ENCODE measurements at regions not wholly inside any gene's neighbourhood (a gene's known extent, or its start where the extent isn't known, plus 50 kb on each side); places are given as distances from the start of the nearest gene placed in this dataset.
"Not testable (repeated sequence)": the region's sequence is repeated elsewhere in the genome, so short reads cannot be mapped to it uniquely, and the experiment has no call there.

GRCh38 chr12:24664161-24664880, 284.6 kb downstream of the BCAT1 start:
- no peak for DNase-seq

GRCh38 chr12:24661657-24662096, 287.2 kb downstream of the BCAT1 start:
- no peak for DNase-seq

GRCh38 chr12:24659016-24659415, 289.9 kb downstream of the BCAT1 start:
- DNase-seq, result no peak

GRCh38 chr12:24654344-24654743, 294.6 kb downstream of the BCAT1 start:
- DNase-seq, result not testable (repeated sequence)

- no peak for DNase-seq
Observed at GRCh38 chr12:24649634-24650033, 299.3 kb downstream of the BCAT1 start.

GRCh38 chr12:24649209-24649608, 299.7 kb downstream of the BCAT1 start:
- DNase-seq, result no peak

GRCh38 chr12:24645254-24645653, 303.6 kb downstream of the BCAT1 start:
- no peak for DNase-seq

- DNase-seq, result no peak
Observed at GRCh38 chr12:24643120-24644119, 305.5 kb downstream of the BCAT1 start.

- DNase-seq, result no peak
Observed at GRCh38 chr12:24639641-24640040, 309.3 kb downstream of the BCAT1 start.

GRCh38 chr12:24632466-24632865, 316.4 kb downstream of the BCAT1 start:
- no peak for DNase-seq

- no peak for DNase-seq
Observed at GRCh38 chr12:24631676-24632426, 317.1 kb downstream of the BCAT1 start.

GRCh38 chr12:24630856-24631255, 318.0 kb downstream of the BCAT1 start:
- DNase-seq, result no peak

- no peak for DNase-seq
Observed at GRCh38 chr12:24630446-24630845, 318.5 kb downstream of the BCAT1 start.

GRCh38 chr12:24625103-24625502, 323.8 kb downstream of the BCAT1 start:
- DNase-seq, result no peak

GRCh38 chr12:24619954-24620353, 328.9 kb downstream of the BCAT1 start:
- not testable (repeated sequence) for DNase-seq

GRCh38 chr12:24617471-24617870, 331.4 kb downstream of the BCAT1 start:
- no peak for DNase-seq

GRCh38 chr12:24615967-24616411, 332.9 kb downstream of the BCAT1 start:
- no peak for DNase-seq

- DNase-seq, result no peak
Observed at GRCh38 chr12:24608637-24609285, 340.1 kb downstream of the BCAT1 start.

GRCh38 chr12:24608108-24608507, 340.8 kb downstream of the BCAT1 start:
- no peak for DNase-seq

GRCh38 chr12:24605916-24606315, 343.0 kb downstream of the BCAT1 start:
- DNase-seq, result no peak

GRCh38 chr12:24605466-24605865, 343.4 kb downstream of the BCAT1 start:
- no peak for DNase-seq

- no peak for DNase-seq
Observed at GRCh38 chr12:24603371-24603770, 345.5 kb downstream of the BCAT1 start.

Data from activated CD8-positive, alpha-beta memory T cell treated with anti-CD3 and anti-CD28 coated beads, Interleukin-2, amount 50 U/mL, for 4 hours (primary cell).